ENCODE measurements at regions not wholly inside any gene's neighbourhood (a gene's known extent, or its start where the extent isn't known, plus 50 kb on each side); places are given as distances from the start of the nearest gene placed in this dataset.

- no peak for TF ChIP-seq CTCF (IDR thresholded peaks at IDR 0.05)
- TF ChIP-seq POLR2A (IDR thresholded peaks at IDR 0.05): no peak
- TF ChIP-seq EP300 (IDR thresholded peaks at IDR 0.05): no peak
Measured at GRCh38 chrX:7334253-7334935, 186.4 kb upstream of the PUDP start.
